Osteocyte (in vitro differentiated cells): ENCODE measurements at regions not wholly inside any gene's neighbourhood (a gene's known extent, or its start where the extent isn't known, plus 50 kb on each side); places are given as distances from the start of the nearest gene placed in this dataset.

Experiments
- DNase-seq: peaks from one replicate; pipeline ENCODE4 v3.0.0; 2021; ENCODE audit warnings: mixed read lengths; ENCODE audit not compliant: unreplicated experiment; ENCODE audit errors: extremely low spot score
- H3K27ac Mint-ChIP-seq: one replicate; pipeline ENCODE4 v1.8.0; 2021; ENCODE audit warnings: mild to moderate bottlenecking, mixed read lengths; ENCODE audit not compliant: unreplicated experiment
- H3K27me3 Mint-ChIP-seq: one replicate; pipeline ENCODE4 v1.8.0; 2021; ENCODE audit warnings: mixed read lengths; ENCODE audit not compliant: unreplicated experiment
- H3K36me3 Mint-ChIP-seq: one replicate; pipeline ENCODE4 v1.8.0; 2021; ENCODE audit warnings: mixed read lengths; ENCODE audit not compliant: unreplicated experiment
- H3K4me1 Mint-ChIP-seq: one replicate; pipeline ENCODE4 v1.8.0; 2021; ENCODE audit warnings: mixed read lengths; ENCODE audit not compliant: unreplicated experiment
- H3K4me3 Mint-ChIP-seq: one replicate; pipeline ENCODE4 v1.8.0; 2021; ENCODE audit warnings: mild to moderate bottlenecking, moderate library complexity, mixed read lengths; ENCODE audit not compliant: unreplicated experiment
- H3K9me3 Mint-ChIP-seq: one replicate; pipeline ENCODE4 v1.8.0; 2021; ENCODE audit warnings: mixed read lengths; ENCODE audit not compliant: unreplicated experiment
- CTCF ChIP-seq: fragments of 200-600 bp; sonication (generic); IDR thresholded peaks from 2 replicates; pipeline ENCODE4 v1.5.0; 2021; ENCODE audit warnings: antibody characterized with exemption, mild to moderate bottlenecking, moderate library complexity

- TF ChIP-seq CTCF: no peak
- Mint-ChIP-seq H3K4me3 (no peak overlapping the region), H3K27ac (no peak overlapping the region), H3K9me3 (no peaks in the 10 kb centered on the region), H3K36me3 (no peaks in the 10 kb centered on the region), H3K27me3 (peaks cover 34% of the 10 kb centered on the region), H3K4me1 (no peaks in the 10 kb centered on the region)
- no peak for DNase-seq
These were observed 1228.3 kb upstream of the WWC1 start for GRCh38 chr5:167063116-167063515.

- no peak overlapping the region for H3K4me3 Mint-ChIP-seq
- no peak for DNase-seq
- no peaks in the 10 kb centered on the region for H3K4me1 Mint-ChIP-seq
These were observed 1227.7 kb upstream of the WWC1 start for GRCh38 chr5:167063788-167064187.

GRCh38 chr5:167064198-167064776 lies 1227.2 kb upstream of the WWC1 start:
- TF ChIP-seq CTCF: no peak
- Mint-ChIP-seq H3K36me3 (no peaks in the 10 kb centered on the region), H3K27ac (no peak overlapping the region), H3K4me3 (no peak overlapping the region), H3K4me1 (no peaks in the 10 kb centered on the region), H3K27me3 (peaks cover 34% of the 10 kb centered on the region), H3K9me3 (no peaks in the 10 kb centered on the region)
- DNase-seq: no peak

More at GRCh38 chr5:167063788-167064187, 1227.7 kb upstream of the WWC1 start:
- Mint-ChIP-seq H3K27me3 (peaks cover 34% of the 10 kb centered on the region), H3K27ac (no peak overlapping the region), H3K36me3 (no peaks in the 10 kb centered on the region), H3K9me3 (no peaks in the 10 kb centered on the region)
- no peak for TF ChIP-seq CTCF

GRCh38 chr5:167065794-167066193 lies 1225.7 kb upstream of the WWC1 start:
- H3K36me3 Mint-ChIP-seq: no peaks in the 10 kb centered on the region
- TF ChIP-seq CTCF: no peak
- no peaks in the 10 kb centered on the region for H3K4me1 Mint-ChIP-seq
- H3K4me3 Mint-ChIP-seq: no peak overlapping the region
- peaks cover 34% of the 10 kb centered on the region for H3K27me3 Mint-ChIP-seq
- no peak for DNase-seq
- no peaks in the 10 kb centered on the region for H3K9me3 Mint-ChIP-seq
- no peak overlapping the region for H3K27ac Mint-ChIP-seq

GRCh38 chr5:167071981-167072610 lies 1219.3 kb upstream of the WWC1 start:
- Mint-ChIP-seq H3K27ac (no peak overlapping the region), H3K27me3 (peaks cover 12% of the 10 kb centered on the region)
- no peak for TF ChIP-seq CTCF

More at GRCh38 chr5:167071981-167072610, 1219.3 kb upstream of the WWC1 start:
- no peaks in the 10 kb centered on the region for H3K9me3 Mint-ChIP-seq
- no peaks in the 10 kb centered on the region for H3K36me3 Mint-ChIP-seq
- no peak overlapping the region for H3K4me3 Mint-ChIP-seq
- no peak for DNase-seq
- no peaks in the 10 kb centered on the region for H3K4me1 Mint-ChIP-seq
